Islet of Langerhans (tissue), 1 donor: ENCODE measurements at regions not wholly inside any gene's neighbourhood (a gene's known extent, or its start where the extent isn't known, plus 50 kb on each side); places are given as distances from the start of the nearest gene placed in this dataset.

Experiments used
- FAIRE-seq: peaks from one replicate; lab custom pipeline; 2011; peaks lifted over from hg19 to GRCh38; lab: Jason Lieb, UNC

DNA sequence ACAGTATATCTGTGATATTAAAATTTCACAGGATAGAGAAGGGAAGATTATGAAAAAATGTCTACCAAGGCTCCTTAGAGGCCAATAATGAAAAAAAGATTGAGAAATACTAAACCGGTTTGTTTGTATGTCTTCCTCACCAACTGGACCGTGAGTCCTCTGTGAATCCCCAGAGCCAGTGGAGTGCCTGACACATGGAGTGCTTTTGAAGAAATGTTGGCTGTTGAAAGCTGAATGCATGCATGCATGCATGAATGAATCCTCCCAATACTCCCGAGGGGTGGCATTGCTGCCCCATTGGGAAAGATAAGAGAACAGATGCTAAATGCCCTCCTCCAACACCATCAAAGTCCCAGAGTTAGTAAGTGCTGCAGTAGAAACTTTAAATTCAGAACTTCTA lies 152.7 kb upstream of the SERP2 start:
- no peak for FAIRE-seq

DNA sequence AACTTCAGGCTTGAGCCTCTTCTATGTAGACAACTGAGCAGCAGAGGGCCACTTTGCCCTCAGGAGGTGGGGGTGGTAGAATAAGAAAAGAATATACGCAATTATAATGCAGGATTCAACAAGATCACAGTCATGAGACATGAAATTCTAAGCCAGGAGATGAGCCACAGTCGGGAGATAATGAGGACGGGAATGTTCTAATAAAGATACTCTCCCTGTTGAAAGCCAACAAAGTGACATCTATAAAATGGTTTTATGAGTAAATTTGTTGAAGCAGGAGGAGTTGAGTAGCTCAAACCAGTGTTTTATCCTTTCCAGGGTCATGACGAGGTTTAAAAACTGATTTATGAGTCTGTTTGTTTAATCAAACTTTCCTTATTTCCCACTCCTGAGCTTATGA lies 152.0 kb upstream of the SERP2 start:
- no peak for FAIRE-seq

DNA sequence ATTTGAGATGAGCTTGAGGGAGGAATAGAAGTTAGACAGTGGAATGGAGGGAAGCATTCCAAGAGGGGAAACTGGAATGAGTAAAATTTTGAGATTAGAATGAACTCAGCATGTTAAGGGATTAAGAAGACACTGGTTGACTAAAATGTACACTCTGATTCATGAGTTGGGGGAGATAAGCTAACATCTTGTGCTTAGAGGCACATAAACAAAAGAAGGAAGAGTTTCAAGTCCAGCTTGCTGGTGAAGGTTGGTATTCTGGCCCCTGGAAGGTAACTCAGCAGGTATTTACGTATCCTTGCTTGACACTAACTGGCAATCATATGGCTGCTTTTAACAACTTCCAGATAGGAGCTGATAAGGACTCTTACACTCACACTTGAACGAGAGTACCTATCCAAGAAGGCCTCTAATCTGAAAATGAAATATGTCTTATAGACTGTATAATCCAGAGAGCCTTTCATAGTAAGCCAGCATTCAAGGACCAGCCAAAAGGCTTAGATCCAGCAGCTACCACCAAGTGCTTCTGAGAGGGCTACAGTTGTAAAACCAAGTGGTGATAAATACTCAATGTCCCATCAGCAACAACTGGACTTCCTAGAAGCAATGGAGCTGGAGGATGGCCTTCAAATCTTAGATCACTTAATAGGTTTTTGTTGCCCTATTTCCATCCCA lies 149.7 kb upstream of the SERP2 start:
- no peak for FAIRE-seq

DNA sequence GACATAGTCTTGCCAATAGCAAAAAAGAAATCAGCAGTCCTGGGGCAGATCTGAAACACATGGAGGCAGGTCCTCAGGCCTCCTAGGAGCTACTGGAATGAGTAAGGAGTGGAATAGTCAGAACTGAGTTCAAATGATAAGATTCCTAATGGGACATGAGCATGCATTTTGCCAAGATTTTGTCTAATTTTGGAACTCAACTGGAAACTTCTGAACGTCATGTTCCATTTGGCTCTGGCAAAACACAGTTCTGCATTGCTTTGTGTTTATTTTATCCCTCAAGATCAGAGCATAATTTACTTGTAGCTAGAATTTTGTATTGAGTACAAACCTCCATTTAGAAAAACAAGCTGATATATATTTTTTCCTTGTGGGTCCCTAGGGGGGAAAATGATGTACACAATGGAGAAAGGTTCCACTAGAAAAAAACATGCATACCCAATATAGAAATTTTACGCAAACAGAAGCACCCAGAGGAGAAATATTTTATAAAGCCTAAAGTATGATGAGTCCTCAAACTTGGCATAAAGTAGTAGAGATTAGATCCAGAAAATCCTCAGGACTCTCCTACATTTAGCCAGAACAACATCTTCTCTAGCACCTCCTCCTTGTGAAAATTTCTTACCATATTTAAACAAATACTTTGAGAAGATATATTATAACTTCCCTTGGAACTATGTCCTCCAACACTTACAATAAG lies 149.0 kb upstream of the SERP2 start:
- FAIRE-seq: no peak

DNA sequence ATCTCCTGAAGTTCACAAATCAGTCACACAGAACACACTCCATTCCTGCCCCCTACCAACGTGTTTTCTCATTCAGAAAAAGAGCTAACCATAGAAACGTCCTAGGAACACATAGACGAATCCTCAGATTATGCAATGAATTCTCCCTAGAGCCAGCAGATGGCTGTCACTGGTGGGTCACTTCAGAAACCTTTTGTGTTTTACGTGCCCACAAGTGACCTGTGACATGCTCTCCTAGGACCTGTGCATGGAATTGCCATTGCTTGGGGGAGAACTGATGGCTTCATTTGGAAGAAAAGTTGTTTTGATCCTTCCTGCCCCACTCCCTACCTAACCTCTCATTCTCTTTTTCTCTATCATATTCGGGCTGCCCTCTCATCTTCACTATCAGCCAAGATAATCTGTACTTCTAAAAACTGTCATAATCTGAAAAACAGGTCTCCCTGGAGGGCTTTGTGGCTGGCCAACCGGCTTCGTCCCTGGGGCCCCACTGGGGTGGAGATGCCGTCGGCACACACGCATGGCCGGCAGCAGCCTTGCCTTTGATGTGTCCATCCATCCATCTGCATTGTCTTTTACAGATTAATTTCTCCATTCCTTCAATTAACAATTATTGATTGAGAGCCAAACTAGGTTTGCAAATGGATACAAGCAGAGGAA lies 144.1 kb upstream of the SERP2 start:
- FAIRE-seq: no peak

DNA sequence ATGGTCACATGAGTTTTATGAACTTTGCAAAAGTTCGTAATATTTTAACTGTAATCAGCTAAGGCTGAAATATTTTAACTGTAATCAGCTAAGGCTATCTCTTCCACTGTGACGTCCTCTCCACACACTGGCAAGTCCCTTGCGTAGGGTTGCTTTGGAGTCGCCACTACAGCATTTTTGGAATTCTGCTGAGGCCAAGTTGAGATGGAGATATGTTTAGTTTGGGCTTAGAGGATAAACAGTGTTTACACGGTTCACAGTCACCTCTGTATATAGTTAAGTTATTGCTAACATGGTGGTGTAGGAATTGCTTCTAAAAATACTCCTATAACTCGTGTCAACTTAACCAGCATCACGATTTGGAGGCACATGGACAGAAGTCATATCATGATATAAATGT lies 143.6 kb upstream of the SERP2 start:
- FAIRE-seq: no peak

DNA sequence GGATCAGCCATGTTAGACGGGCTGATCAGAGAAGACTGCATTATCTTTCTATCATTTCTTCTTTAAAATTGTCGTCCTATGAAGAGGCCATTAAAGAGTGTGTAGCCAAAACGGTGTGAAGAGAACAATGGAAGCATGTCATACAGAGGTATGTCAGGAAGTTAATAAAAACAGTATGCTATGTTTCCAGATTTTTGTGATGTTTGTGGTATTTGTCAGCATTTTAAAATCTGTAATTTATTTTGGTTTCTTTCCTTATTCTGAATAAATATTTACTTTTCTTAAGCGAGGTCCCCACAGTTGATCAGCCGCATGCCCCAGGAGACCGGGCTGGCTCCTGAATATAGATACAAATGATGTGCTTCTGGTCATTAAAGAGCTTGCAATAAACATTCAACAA lies 142.9 kb upstream of the SERP2 start:
- no peak for FAIRE-seq

DNA sequence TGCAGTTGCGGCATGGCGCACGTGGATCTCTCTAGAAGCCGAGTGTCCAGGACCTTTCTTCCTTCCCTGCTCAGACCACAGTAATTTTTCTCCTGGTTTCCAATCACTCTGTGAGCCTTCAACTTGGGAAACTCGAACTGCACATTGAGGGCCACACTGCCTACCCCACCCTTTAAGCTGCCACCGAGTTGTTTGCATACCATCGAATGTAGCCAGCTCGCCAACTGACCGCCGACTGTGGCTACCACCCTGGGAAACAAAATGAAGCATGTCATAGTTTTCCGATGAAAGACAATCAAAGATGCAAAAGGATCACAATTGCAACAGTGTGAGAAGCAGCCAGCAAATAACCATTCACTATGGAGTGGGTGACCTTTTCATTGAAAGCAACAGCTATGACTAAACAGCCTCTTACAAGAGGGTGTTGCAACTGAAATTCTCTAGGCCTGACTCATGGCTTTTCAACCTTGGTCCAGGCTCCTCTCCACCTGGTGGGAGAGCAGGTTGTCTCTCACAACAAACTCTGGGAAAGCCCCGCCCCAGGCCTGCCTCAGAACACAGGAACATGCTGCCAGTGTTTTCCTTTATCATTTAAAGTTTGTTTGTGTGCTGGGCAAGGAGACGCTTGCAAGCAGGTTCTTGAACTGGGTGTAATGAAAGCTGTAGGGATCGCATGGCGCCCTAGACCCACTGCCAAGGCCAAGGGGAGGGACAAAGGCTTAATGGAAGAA lies 141.7 kb upstream of the SERP2 start:
- FAIRE-seq: no peak

DNA sequence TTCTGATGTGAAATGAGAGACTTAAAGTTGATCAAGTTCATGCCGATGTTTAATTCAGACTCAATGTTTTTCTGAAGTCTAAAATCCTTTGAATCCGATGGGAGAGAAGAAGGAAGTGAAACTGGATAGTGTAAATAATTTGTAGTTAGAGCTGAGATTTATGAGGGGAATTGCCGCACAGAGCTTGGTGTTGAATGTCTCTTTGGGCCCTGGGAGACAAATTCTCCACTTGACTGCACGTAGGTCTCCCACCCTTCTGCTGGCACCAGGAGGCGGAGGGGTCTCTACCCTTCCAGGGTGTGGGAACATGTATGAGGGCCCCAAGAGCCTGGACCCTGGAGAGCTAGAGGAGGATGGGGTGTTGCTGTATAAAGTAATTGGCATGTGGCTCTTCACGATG lies 140.8 kb upstream of the SERP2 start:
- FAIRE-seq: no peak

DNA sequence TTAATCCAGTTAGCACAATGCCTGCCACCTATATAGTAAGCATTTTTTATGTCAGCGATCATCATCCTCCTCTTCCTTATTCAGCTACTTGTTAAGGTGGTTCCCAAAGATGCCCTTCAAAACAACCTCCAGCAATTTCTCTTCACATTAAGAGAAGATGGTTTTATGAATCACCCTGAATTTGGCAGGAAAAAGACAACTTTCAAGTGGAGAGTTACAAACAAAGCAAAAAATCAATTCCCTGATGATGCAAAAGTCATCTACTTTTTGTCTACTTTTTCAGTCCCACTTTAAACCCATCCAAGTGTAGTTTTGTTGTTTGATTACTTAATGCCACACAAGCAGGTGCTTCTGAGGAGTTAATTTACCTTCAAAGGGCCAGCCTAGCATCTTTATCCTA lies 139.1 kb upstream of the SERP2 start:
- no peak for FAIRE-seq

DNA sequence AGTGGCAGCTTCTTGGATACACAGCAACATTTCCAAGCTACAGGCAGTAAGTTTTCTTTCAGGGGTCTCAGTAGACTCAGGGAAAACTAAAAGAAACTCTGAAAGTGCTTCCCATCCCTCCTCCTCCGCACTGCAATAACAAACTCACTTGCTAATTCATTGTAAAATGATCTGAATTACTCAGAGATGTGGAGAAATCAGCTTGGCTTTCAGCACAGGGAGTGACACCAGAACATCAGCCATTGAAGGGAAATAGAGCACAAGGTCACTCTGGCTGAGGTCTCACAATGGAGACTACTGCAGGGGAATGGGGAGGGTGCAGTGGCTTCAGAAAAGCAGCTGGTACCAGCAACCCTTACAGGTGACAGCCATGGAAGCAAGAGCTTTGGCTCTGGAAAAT lies 137.3 kb upstream of the SERP2 start:
- no peak for FAIRE-seq

DNA sequence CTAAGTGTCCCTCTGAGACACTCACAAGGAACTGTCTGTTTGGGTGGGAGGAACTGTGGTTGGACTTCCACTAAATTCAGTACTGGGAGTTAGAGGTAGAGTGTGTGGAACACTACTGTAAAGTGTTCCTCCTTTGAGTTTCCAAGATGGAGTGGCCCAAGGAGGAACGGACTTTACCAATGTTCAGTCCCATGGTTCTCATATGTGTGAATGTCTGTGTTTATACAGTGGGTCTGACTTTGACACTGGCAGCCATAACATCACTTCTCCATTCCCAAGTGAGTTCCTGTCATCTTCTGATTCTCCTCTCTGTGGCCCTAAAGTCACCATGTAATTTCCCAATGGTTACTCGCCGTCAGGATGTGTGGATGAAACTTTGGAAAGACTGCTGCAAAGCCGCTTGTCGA lies 136.8 kb upstream of the SERP2 start:
- FAIRE-seq: no peak

DNA sequence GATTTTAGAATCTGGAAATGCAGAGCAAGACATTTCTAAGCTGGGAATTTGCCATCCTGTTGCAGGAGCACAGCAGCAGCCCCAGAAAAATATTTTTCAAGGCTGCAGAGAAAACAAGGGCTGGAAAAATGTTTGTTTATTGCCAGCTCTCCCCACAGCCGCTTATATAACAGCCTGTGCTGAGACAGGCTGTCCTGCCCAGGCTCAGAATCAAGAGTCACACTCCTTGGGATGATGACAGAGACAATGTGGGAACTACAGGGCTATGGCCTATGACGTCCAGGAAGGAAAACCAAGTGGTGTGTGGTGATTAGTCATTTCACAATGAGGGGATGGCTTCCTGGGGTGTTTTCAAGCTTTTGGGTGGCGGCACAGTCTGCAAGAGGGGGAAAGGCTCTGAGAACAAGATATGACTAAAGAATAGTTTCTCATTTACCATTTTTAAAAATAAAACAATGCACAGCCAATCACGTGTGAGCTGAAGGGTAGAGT lies 136.3 kb upstream of the SERP2 start:
- FAIRE-seq: no peak

DNA sequence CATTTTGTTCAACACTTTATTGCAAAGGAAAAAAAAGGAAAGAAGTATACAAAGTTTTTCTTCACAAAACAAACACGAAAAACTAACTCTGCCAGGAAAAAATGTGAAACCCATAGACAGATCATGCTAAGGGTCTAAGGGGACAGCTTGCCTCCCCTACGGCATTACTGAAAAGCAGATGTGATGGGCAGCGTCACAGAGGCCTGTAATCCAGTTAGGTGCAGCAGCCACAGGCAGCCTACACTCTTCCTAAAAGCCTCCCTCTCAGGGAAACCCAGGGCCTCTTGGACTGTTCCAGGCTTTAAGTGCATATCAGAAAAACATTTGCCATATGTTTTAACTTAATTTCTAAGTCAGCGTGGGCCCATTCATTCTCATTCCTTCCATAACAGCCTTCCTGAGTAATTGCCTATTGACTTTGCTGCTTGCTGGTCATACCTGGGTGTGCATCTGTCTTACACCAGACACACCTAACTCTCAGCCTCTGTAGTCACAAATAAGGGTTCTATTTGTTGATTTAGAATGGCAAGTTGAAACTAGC lies 135.7 kb upstream of the SERP2 start:
- FAIRE-seq: no peak

DNA sequence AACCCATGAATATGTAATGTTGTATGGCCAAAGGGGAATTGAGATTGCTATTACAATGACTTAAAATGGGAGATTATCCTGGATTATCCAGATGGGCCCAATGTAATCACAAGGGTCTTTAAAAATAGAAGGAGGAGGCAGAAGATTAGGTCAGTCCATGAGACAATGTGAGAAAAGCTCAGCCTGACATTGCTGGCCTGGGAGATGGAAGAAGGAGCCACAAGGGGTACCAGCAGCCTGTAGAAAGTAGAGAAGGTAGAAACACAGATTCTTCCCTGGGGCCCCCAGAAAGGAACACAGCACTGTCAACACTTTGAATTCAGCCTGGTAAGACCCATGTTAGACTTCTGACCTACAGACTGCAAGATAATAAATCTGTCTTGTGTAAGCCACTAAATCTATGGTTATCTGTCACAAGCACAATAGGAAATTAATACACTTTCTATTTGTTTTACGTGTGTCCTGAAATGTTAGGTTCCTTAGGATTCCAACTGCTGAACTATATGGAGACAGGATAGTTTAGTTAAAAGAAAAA lies 132.9 kb upstream of the SERP2 start:
- FAIRE-seq: no peak

DNA sequence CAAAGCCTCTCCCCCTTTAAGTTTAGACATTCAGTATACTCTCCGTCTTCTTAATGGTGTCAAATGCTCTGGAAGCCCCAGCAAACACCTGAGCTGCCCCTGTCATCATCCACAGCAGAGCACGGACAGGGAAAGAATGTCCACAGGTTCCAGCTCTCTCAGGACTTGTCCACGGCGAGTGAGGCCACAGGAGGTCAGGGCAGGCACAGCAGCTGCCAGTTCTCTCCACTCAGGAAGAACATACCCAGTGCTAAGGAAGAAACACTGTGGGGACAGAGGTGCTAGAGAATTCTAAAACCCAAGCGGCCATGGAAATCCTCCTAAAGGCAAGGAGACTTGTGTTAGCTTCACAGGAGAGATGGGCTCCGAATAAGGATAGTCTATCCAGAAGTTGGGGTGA lies 132.0 kb upstream of the SERP2 start:
- no peak for FAIRE-seq

DNA sequence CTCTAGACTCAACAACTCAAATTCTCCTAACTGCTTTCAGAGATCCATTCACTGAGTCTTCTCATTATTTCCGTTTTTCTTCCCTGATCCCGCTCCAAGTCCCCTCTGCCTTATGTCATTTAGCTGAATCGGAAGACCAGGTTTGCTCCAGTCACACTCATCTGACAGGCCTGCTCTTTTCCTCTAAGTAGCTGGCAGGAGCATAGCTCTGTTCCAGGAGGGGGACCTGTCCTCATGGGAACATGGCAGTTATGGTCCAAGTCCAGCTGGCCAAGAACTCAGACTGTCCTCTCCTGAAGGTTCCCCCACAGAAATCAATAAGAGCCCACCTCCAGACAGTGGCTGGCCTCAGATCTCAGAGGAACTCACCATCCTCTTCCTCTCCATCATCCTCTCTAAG lies 130.9 kb upstream of the SERP2 start:
- FAIRE-seq: no peak

DNA sequence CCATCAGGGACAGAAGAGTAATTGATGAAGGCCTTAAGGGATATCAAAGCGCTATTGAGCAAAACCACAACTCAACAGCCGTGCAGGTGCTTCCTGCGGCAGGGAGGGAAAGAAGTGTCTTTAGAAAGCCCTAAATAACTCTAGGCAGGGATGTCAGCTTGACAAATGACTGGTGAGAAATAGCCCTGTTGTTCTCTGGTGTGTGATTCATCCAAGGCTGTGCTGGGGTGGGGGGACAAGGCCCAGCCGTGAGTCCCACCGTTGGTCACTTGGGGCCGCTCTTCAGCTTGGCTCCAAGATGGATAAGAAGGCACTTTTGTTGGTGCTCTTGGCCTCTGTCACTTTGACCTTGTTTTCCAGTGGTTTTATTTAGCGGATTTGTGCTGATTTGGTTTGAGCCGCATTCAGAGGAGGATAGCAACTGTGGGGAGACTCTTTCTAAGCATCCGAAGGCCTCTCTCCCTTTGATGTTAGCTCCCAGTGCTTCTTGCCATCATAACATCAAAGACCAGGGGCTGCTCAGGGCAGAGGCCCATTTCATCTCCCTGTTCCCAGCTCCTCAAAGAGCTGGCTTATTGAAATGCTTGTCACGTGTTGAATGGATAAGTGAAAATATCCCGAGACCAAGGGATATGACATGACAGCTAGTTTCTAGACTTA lies 130.3 kb upstream of the SERP2 start:
- no peak for FAIRE-seq

DNA sequence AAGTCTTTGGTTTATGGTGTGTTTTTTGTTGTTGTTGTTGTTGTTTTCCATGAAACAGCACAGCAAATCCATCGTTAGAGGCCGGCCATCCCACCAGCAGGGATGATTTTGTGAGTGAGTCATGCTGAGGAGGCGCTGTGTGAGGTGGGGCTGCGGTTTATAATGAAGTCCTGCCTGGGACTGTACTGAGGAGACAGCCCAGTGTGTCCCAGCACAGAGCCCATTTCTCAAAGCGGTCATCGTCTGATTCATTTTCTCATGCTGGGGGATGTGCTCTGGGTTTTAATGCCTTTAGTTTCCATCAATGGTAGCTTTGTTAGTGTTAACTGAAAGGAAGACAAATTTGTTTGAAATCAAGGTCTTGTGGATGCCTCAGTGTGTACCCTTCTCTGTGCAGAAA lies 129.3 kb upstream of the SERP2 start:
- no peak for FAIRE-seq

DNA sequence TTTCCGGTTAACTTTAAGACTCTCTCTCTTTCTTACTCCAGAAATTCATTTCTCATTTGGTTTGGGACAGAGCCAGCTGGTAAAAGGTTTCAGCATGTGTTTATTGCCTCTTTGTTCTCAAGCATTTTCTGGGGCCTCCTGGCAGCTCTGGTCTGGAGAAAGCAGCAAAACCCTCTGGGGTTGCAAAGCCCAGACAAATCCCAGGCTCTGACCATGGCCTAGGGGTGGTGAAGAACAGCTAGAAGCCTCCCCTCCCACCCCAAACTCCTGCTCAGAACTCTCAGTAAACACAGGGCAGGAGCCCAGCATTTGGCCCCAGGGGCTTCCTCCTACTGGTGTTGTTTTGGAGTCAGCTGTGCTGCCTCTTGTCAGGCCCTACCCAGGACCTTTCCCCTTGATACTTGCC lies 124.2 kb upstream of the SERP2 start:
- FAIRE-seq: no peak

DNA sequence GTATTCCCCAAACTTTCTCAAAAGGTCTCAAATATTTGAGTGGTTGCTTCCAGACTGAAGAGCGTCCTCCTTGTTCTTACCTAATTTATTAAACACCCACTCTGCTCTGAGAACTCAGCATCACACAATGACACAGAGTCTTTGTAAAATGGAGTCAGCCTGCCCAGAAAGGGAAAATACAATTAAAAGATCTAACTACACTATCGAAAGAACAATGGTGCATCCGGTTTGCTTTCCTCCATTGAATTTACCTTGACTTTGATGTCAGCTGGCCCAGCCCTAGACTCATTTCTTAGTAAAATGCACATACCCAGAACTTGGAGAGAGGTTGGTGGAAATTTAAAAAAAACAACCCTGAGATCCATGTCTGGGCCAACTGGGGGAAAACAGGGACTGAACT lies 120.7 kb upstream of the SERP2 start:
- no peak for FAIRE-seq
